Germinal center (tissue), 1 donor: ENCODE measurements at regions not wholly inside any gene's neighbourhood (a gene's known extent, or its start where the extent isn't known, plus 50 kb on each side); places are given as distances from the start of the nearest gene placed in this dataset.

Experiments
- DNase-seq: peaks from one replicate; pipeline ENCODE4 v3.0.0; 2012; ENCODE audit warnings: mixed read lengths, low spot score

- DNase-seq: no peak
Measured at GRCh38 chr7:88495881-88496725, 189.4 kb upstream of the STEAP4 start.

GRCh38 chr7:88492153-88492552, 185.5 kb upstream of the STEAP4 start:
- no peak for DNase-seq

DNA sequence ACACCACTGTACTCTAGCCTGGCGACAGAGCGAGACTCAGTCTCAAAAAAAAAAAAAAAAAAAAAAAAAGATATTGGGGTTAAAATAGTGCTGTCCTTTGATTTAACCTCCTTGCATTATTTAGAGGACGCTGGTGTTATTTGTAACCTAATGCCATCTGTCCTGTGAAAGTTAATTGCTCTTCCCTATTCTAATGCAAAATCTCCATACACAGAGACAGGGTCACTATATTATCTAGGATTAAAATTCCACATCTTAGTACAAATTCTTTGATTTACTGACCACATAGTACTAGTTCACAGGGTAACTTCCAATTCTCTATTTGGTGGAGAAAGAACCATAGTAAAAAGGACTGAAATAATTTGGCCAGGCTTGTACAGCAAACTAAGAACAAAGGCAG, 184.2 kb upstream of the STEAP4 start:
- no peak for DNase-seq

DNA sequence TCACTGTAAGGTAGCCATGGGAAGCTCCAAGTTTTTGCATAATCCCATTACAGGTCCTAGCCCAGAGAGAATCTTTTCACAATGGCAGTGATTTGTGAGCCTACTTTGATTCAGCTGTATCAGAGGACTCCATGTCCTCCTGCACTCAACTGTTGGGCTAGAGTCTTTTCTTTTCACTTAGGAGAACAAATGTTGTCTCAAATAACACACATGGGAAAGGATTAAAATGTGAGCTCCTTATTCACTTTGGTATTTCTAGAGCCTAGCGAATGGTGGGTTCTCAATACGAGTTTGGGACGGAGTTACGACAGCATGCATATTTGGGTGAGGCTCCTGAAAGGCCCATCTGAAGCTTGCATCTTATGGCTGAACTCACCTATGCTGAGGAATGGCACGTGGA, 183.5 kb upstream of the STEAP4 start:
- DNase-seq: no peak

DNA sequence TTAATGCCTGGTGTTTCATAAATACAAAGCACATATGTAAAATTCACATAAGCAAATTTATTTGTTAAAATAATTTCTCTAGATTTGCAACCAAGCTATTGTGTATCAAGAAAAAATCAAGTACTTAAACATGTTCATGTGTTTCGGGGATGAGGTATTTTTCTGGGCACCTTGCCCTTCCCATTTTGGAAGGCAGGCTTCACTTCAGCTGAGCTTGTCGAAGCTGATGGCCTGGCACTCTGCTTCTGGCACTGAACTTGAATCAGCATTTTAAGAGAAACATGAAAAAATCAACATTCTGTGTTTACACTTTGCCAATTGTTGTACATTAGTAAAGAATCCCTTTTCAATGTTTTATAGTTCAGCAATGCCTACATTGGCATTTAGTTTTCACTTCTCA, 179.1 kb upstream of the STEAP4 start:
- DNase-seq: no peak

- DNase-seq: no peak
Measured at GRCh38 chr7:88484551-88484950, 177.9 kb upstream of the STEAP4 start.

DNA sequence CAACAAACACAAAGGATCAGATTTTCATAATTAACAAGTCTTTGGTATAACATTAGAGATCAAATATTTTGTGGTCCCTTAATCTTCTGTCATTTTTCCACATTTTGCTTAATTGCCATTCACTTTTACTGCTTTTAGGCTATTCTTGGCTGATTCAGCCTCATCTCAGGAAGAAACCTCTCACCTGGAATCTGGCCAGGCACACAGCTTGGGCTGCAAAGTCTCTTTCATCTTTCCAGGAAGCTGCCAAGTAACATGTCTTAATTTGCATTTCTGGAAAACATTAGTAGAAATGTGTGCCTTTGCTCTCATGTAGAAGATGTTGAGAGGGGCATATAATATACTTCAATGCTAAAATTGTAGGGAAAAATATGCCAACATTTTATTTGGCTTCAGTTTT, 174.2 kb upstream of the STEAP4 start:
- no peak for DNase-seq

DNA sequence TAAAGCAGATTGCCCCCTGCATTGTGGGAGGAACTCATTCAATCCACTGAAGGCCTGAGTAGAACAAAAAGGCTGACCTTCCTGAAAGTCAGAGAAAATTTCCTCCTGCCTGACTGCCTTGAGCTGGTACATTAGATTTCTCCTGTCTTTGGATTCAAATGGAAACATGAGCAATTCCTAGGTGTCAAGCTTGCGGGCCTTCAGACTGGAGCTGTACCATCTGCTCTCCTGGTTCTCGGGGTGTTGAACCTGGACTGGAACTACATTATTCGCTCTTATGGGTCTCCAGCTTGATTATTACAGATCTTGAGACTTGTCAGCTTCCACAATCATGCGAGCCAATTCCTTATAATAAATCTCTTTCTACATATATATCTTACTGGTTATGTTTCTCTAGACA, 173.6 kb upstream of the STEAP4 start:
- no peak for DNase-seq

GRCh38 chr7:88477976-88478375, 171.3 kb upstream of the STEAP4 start:
- DNase-seq: no peak

GRCh38 chr7:88465600-88465999, 158.9 kb upstream of the STEAP4 start:
- DNase-seq: no peak

DNA sequence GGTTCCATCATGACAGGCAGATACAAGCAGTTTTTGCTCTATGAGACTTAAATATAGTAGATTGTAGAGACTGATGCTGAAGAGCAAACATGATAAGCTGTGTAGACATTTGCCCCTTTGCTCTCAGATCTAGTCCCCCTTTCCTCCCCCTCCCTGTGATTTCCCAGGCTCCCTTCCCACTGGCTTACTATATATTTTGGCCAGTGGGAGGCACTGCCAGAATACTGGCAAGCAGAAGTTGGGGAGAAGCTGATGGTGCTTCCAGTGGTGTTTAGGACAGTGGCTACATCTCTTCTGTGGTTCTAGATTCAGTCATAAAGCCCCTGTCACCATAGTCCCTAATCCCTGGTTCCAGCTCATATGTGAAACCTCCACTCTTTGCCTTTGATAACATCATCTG, 156.1 kb upstream of the STEAP4 start:
- DNase-seq: no peak

DNA sequence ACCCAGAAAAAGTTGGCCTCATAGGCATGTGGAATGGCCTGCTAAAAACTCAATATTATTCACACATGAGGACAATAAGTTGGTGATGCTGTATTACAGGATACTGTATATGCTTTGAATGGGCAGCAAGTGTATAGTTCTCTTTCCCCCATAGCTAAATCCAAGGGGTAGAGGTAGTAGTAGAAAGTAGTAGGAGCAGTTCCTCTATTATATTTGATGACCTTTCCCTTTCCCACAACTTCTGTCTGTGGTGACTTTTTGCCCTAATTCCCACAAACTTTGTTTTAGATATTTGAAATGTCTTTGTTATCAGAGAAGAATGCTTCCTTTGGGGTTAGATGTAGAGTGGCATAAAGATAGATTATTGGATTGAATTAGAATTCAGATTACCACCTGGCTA, 154.0 kb upstream of the STEAP4 start:
- DNase-seq: no peak

- DNase-seq: no peak
Measured at GRCh38 chr7:88458946-88459345, 152.3 kb upstream of the STEAP4 start.

GRCh38 chr7:88458279-88458678, 151.6 kb upstream of the STEAP4 start:
- DNase-seq: no peak

DNA sequence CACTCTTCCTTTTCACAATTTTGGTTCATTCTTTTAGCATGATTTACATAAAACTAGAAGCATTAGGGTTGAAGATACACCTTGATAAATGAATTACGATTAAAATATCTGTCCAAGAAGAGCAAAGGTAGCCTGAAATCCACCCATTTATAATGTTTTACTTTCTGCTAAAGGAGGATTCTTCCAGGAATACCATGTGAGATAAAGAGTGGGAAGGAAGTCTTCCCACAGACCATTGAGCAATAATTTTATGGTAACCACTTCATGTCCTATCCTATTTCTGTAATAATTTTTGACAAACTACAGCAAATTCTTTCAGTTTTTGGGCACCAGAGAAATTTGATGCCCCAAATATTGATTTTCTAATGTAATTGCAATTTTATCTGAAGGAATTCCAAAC, 150.6 kb upstream of the STEAP4 start:
- no peak for DNase-seq

- no peak for DNase-seq
Measured at GRCh38 chr7:88456490-88456889, 149.8 kb upstream of the STEAP4 start.

- DNase-seq: no peak
Measured at GRCh38 chr7:88455696-88456095, 149.0 kb upstream of the STEAP4 start.

DNA sequence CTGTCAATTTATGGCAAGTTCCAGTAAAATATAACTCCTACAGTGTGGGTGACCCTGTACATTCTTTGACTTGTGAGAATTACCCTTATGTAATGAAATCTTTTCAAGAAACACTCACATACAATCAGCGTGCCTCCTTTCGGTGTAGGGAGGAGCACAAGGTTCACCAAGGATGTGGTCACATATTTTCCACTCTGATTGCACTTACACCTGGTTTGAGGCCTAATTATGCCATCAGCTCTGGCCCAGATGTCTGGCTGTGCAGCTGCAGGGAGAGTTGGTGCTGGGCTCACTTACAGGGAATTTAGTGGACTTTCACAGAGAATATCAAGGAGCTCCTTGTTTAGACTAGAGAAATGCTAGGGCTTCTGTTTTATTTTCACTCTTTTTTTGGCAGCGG, 146.0 kb upstream of the STEAP4 start:
- no peak for DNase-seq

GRCh38 chr7:88450874-88451273, 144.2 kb upstream of the STEAP4 start:
- DNase-seq: no peak

- DNase-seq: no peak
Measured at GRCh38 chr7:88449410-88449809, 142.7 kb upstream of the STEAP4 start.

GRCh38 chr7:88442413-88442812, 135.7 kb upstream of the STEAP4 start:
- DNase-seq: no peak

DNA sequence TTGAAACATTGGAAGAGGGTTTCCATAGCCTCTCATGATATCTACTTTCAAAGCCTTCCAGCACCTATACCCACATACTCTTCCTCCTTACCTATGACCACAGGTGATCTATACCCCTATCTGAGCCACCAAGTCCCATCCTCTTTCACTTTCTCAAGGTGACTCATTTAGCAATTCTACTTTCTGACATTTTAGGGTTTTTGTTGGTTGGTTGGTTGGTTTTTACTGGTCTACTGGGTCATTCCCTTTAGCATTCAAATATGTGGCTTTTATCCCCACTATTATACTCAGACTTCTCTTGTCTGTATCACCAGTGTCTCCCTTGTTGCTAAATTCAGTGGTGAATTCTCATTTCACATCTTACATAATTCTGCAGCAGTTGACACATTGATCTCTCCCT, 130.4 kb upstream of the STEAP4 start:
- DNase-seq: no peak

DNA sequence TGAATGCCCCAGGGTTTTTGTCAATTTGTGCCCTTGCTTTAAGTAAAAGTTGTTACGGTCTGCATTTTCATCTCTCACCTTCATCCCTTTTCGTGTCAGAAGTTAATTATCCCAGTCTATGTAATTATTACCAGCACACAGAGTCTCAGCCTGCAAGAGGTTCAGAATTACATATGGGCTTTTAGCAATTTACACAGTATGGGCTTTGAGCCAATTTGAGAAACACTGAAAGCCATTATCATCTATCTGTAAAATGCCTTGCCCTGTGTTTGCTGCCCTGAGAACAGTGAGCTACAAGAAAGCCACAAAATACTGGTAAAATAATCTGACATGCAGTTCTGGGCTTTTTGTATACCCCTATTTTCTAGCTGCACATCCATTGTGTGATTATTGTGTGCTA, 125.6 kb upstream of the STEAP4 start:
- no peak for DNase-seq

GRCh38 chr7:88431882-88432281, 125.2 kb upstream of the STEAP4 start:
- DNase-seq: no peak
